ENCODE measurements at regions not wholly inside any gene's neighbourhood (a gene's known extent, or its start where the extent isn't known, plus 50 kb on each side); places are given as distances from the start of the nearest gene placed in this dataset.
"Not testable (repeated sequence)": the region's sequence is repeated elsewhere in the genome, so short reads cannot be mapped to it uniquely, and the experiment has no call there.

DNA sequence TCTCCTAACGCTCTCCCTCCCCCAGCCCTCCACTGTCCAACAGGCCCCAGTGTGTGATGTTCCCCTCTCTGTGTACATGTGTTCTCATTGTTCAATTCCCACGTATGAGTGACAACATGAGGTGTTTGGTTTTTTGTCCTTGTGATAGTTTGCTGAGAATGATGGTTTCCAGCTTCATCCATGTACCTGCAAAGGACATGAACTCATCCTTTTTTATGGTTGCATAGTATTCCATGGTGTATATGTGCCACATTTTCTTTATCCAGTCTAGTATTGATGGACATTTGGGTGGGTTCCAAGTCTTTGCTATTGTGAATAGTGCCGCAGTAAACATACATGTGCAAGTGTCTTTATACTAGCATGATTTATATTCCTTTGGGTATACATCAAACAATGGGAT lies 347.4 kb downstream of the MAGEE1 start:
- DNase-seq (ENCODE audit: low read depth) = not testable (repeated sequence)

DNA sequence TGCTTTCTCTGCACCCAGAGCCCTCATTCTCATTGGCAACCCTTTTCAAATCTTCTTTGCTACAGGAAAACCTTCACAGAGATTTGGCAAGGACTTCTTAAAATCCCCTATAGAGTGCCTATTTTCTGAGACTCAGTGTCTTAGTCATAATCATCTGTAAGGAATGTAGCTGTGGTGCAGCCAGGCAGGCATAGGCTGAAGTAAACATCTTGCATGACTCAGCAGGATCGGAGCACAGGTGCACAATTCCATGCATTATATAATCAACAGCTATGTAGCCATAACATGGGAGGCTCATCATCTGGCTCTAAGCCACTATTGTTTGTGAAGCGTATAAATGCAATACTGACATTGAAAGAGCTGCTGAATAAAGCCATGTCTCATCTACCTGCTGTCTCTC lies 368.8 kb downstream of the MAGEE1 start:
- no peak for DNase-seq (ENCODE audit: low read depth)

DNA sequence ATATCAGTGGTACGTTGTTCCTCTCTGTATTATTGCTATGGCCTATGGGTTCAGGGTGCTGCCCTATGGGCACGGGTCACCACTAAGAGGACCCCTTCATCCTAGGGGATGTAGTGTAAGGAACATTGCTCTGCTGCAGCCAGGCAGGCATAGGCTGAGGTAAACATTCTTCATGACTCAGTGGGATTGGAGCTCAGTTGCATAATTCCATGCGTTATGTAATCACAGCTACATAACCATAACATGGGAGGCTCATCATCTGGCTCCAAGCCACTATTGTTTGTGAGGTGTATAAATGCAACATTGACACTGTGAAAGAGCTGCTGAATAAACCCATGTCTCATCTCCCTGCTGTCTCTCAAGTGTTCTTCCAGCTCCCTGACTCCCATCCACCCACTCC lies 375.2 kb downstream of the MAGEE1 start:
- no peak for DNase-seq (ENCODE audit: low read depth)

DNA sequence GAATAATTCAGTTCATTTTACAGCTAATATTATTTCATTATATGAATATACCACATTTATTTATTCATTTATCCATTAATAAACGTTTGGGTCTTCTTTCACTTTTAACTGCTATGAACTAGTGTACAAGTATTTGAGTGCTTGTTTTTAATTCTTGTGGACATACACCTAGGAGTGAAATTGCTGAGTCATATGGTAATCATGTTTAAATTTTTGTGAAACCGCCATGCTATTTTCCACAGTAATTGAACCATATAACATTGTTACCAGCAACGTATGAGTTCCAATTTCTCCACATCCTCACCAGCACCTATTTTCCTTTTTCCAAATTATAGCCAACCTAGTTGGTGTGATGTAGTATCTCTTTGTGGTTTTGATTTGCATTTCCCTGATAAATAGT lies 388.2 kb downstream of the MAGEE1 start:
- no peak for DNase-seq (ENCODE audit: low read depth)

DNA sequence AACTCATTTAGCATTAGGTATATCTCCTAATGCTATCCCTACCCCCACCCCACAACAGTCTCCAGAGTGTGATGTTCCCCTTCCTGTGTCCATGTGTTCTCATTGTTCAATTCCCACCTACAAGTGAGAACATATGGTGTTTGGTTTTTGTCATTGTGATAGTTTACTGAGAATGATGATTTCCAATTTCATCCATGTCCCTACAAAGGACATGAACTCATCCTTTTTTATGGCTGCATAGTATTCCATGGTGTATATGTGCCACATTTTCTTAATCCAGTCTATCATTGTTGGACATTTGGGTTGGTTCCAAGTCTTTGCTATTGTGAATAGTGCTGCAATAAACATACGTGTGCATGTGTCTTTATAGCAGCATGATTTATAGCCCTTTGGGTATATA lies 389.8 kb downstream of the MAGEE1 start:
- not testable (repeated sequence) for DNase-seq (ENCODE audit: low read depth)

DNA sequence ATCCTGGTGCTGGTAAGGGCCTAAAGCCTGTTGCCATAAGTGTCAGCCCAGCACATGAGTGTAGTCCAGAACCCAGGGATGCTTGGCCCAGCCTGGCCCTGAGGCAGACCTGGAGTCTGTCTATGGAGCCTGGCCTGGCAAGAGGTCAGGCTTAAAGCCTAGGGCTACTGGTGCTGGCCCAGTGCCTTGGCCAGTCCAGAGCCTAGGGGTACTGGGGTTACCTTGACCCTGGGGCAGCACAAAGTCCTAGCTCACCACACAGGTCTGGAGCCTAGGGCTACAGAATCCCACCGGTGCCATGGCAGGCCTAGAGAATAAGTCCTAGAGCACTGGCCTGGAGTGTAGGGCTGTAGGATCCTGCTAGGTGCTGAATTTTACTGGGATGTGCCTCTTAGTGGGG lies 393.8 kb downstream of the MAGEE1 start:
- DNase-seq (ENCODE audit: low read depth) = no peak

DNA sequence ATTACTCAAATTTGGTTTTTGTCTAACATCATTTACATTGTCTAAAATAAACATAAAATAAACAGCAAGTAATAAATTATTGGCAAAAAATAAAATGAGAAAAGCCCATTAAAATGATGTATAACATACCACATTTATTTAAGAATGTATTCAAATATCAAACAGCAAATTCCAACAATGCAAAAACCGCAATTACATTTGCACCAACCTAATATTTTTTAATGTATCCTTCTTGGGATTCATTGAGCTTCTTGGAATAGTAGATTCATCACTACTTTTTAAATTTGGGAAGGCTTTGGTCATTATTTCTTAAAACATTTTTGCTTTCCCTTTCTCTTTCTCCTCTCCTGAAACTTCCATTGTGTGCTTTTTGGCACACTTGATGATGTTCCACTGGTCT lies 400.2 kb downstream of the MAGEE1 start:
- no peak for DNase-seq (ENCODE audit: low read depth)

DNA sequence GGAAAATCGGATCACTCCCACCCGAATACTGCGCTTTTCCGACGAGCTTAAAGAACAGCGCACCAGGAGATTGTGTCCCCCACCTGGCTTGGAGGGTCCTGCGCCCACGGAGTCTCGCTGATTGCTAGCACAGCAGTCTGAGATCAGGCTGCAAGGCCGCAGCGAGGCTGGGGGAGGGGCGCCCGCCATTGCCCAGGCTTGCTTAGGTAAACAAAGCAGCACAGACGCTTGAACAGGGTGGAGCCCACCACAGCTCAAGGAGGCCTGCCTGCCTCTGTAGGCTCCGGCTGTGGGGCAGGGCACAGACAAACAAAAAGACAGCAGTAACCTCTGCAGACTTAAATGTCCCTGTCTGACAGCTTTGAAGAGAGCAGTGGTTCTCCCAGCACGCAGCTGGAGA lies 413.4 kb downstream of the MAGEE1 start:
- not testable (repeated sequence) for DNase-seq (ENCODE audit: low read depth)

DNA sequence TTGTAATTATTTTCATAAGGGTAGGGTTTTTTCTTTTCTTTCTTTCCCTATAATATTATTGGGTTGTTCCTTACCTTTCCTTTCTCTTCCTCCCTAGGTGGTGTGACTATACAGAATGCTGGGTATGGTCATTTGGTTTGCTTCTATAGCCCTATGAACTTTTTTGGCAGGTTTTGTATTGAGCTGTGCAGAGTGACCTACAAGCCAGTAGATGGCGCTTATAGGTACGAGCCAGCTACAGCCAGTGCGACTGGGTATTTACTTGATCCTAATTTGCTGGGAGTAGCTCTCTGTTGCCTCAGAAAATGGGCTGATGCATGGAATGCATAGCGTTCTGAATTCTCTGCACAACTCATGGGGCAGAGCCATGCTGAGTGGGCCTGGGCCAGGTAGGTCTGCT lies 423.3 kb downstream of the MAGEE1 start:
- DNase-seq (ENCODE audit: low read depth) = no peak

DNA sequence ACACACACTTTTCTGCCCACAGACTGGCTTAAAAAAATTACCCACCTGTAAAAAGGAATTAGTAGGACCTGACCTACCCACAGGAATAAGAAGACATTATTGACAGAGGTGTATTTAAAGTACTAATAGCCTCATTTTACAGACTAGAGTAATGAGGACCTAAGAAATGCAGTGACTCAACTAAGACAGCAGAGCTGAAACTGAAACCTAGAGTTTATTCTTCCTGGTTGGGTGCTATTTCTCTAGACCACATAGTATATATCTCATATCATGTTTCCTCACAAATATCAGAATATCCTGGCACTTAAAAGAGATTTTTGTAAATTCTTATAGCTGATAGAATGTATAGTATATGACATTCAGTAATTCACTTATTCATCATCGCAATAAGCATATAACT lies 435.0 kb downstream of the MAGEE1 start:
- no peak for DNase-seq (ENCODE audit: low read depth)

DNA sequence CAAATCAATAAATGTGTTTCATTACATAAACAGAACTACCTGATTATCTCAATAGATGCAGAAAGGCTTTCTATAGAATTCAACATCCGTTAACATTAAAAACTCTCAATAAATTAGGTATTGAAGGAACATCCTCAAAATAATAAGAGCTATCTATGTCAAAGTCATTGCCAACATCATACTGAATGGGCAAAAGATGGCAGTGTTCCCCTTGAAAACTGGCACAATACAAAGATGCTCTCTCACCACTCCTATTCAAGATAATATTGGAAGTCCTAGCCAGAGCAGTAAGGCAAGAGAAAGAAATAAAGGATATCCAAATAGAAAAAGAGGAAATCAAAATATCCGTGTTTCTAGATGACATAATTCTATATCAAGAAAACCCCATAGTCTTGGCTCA lies 466.4 kb downstream of the MAGEE1 start:
- DNase-seq (ENCODE audit: low read depth) = no peak

DNA sequence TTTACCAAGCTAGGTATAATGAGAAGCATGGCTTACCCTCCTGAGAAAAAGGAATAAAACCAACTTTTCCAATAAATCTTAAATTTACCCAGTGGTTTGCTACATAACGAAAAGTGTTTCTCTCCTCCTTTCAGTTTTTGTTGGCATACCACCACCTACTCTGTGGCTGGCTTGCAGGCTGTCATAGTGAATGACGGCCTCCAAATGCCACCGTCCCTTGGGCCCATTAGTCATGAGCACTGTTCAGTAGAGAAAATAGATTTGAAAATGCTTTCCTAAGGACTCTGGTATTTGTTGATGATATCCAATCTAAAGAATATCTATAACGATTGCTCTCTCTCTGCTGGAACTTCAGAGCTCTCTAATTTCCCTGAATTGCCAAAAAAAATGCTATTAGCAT lies 488.3 kb downstream of the MAGEE1 start:
- no peak for DNase-seq (ENCODE audit: low read depth)

DNA sequence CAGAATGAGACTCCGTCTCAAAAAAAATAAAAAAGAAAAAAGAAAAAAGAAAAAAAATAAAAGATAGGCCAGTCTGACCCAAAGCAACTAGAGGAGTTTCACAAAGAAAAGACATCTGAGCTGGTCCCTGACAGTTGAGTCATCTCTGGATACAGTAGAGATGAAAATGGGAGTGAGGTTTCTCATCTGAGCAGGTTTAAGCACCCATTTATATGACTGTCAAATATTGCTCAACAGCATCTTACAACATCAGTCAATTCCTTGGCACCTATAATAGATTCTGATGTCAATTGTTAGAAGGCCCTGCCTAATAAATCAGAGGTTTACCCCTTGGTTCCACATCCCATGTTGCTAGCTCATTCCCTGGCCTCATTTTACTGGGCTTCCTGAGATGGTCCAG lies 490.5 kb downstream of the MAGEE1 start:
- DNase-seq (ENCODE audit: low read depth) = no peak

DNA sequence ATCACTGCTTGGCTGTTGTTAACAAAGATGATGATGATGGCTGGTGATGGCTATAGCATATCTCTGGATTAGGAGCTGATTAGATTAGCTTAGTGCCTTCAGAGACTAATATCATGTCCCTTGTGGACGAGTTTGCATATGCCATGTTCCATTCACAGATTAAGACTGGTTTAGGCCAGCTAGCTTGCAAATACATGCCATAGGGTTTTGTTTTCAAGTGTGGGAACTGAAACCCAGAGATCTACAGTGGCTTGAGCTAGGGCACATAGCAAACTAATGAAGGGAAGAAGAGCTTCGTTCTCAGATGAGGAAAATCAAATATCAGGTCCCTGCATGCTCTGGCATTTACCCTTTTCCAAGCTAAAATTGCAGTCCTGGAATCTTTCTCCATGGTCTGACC lies 492.3 kb downstream of the MAGEE1 start:
- DNase-seq (ENCODE audit: low read depth) = no peak

DNA sequence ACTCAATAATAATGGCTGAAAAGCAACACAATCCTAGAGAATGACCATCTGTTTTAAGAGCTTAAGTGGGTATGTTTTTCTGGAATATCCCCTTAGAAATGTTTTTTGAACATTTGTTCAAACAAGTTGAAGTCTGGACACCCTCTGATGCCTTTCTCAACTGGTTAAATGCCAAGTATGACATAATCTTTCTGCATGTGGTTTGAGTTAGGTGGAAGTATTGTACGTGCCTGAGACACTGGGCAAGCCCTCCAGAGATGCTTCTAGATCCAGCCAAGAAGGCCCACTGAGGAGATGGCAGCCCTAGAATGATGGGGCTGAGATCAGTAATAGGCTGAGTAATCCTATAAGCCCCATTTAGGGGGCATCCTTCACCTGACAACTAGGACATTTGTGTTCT lies 493.1 kb downstream of the MAGEE1 start:
- DNase-seq (ENCODE audit: low read depth) = no peak

DNA sequence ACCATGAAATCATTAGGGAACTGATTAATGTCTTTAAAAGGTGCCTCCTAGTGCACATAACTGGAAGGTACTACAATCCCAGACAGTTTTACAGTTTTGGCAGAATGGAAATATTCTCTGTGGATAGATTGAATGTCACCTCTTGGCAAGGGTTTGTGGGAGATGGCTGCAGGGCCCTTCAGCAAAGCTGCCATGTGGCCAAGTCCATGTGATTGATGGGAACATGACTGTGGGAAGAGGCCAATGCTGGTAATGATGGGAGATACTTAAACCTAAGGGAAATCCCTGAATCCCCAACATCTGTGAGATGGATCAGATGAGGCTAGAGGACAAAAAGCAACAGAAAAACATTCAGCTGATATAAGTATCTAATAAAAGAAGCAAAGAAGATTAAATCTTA lies 493.7 kb downstream of the MAGEE1 start:
- DNase-seq (ENCODE audit: low read depth) = no peak

DNA sequence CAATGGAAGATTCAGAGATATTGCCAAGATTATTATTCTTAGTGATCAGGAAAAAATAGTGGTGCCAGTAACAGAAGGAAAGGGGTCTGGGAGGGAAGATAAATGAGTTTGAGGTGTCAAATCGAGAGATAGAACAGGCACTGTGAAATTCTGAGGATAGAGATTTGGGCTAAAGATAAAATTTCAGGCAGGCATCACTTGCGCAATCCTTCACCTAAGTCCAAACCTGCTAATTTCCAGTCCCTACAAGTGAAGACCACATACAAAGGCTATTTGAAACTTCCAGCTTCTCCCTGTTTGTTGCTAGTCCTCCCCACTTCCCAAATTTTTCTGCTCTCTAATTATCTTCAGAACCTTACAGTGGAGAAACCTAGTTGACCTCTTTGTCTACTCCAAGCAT lies 494.6 kb downstream of the MAGEE1 start:
- DNase-seq (ENCODE audit: low read depth) = no peak

DNA sequence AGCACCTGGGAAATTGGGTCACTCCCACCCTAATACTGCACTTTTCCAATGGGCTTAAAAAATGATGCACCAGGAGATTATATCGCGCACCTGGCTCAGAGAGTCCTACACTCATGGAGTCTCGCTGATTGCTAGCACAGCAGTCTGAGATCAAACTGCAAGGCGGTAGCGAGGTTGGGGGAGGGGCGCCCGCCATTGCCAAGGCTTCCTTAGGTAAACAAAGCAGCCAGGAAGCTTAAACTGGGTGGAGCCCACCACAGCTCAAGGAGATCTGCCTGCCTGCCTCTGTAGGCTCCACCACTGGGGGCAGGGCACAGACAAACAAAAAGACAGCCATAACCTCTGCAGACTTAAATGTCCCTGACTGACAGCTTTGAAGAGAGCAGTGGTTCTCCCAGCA lies 497.1 kb downstream of the MAGEE1 start:
- not testable (repeated sequence) for DNase-seq (ENCODE audit: low read depth)

DNA sequence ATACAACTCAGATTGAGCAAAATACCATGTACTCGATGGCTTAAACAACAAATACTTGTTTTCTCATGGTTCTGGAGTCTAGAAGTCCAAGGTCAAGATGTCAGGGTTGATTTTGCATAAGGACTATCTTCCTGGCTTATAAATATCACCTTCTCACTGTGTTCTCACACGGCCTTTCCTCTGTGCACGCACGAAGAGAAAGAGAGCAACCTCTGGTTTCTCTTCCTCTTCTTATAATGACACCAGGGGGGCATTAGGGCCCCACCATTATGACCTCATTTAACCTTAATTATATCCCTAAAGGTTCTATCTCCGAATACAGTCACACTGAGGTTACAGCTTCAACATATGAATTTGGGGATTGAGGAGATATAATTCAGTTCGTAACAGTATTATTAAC lies 504.0 kb downstream of the MAGEE1 start:
- DNase-seq (ENCODE audit: low read depth) = no peak

DNA sequence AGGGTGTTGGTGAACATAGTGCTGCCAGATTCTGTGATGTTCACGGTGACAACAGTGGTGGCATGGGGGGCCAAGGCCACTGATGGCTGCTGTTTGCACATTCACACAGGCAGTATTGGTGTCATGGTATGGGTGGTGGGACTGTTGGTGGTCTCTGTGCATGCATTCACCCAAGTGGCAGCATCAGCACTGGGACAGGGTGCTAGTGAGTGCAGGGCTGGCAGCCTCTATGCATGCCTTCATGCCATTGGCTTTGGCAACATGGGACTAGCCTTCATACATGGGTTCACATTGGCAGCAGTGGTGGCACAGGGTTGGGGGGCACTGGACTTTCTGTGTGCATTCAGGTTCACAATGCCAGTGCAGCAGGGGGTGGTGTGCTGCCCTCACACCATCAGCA lies 489.7 kb upstream of the FGF16 start:
- DNase-seq (ENCODE audit: low read depth) = no peak

DNA sequence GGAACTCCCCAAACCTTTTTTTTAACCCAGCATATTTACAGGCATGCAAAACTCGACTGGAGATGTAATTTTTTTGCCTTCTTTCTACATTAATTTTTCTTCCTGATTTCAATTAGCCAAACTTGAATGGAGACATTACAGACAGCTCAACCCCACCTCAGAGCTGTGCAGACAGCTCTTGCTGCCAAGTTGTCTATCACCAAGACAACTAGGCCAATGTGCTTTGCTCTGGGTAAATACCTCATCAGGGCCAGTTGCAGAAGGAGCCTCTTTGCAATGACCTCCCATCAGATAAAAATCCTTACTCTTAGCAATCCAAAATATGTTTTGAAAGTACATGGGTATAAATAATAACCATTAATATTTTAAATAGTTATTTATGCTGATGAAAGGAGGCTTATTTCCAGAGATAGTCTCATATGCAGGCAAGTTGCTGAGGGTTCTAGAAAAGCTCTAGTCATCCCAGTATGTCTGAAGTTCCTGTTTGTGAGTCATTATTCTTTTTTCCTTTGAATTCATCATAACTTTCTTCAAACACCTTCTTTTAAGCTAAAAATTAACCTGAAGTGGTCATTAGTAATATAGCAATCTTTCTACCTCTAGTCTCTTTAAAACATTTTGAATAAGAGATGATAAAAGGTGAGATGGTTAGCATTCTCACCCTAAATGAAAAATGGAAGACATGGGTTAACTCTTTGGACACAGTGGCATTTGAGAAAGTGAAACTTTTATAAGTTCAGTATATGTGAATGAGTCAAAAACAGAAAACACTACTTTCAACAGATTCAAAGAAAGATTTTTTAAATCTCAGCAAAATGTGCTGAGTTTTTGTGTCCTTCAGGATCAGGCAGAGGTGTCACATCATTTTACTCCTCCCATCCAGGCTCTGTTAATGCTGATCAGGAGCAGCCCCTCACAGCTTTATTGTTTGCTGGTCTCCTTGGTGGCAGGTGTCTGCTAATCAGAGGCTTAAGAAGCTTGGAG lies 475.5 kb upstream of the FGF16 start:
- no peak for DNase-seq (ENCODE audit: low read depth)

DNA sequence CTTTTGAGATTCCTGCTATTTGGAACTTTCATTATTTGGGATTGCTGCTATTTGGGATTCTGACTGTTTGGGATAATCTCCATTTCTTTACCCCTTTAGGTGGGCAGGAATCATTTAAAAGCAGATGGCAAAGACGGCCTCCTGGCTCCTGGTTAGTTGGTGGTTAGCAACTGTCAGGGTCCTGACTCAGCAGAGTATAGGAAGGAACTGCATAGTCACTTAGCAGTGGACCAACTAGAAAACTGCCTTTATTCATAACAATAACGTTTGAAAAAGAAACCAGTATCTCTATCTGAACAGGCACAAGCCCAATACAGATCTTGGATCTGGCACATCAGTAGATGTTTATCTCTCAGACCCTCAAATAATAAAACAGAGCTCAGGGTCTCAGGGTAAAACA lies 469.7 kb upstream of the FGF16 start:
- no peak for DNase-seq (ENCODE audit: low read depth)

DNA sequence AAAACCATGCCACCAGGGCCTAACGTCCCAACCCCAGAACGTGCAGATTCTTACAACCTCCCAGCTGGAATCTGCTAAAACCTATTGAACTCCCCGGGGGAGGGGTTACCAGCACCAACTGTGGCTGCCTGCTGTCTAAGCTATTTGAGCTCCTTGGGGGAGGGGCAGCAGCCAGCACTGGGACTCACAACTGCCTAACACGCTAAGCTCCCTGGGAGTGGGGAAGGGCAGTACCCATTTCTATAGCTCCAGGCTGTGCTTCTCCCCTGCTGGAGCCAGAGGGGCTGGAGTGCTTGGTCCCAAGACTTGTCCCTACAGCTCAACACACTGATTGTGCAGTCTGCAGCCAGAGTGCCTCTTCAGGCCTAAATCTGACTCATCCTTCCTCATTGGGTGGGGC lies 459.8 kb upstream of the FGF16 start:
- no peak for DNase-seq (ENCODE audit: low read depth)

DNA sequence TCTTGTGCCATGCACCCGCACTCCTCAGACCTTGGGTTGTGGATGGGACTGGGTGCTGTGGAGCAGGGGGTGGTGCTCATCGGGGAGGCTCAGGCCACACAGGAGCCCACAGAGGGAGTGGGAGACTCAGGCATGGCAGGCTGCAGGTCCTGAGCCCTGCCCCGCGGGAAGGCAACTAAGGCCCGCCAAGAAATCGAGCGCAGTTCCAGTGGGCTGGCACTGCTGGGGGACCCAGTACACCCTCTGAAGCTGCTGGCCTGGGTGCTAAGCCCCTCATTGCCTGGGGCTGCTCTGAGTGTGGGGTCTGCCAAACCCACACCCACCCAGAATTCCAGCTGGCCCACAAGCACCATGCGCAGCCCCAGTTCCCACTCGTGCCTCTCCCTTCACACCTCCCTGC lies 450.5 kb upstream of the FGF16 start:
- no peak for DNase-seq (ENCODE audit: low read depth)
